HG03159 (cell line): ENCODE measurements at regions not wholly inside any gene's neighbourhood (a gene's known extent, or its start where the extent isn't known, plus 50 kb on each side); places are given as distances from the start of the nearest gene placed in this dataset.

Experiments
- ATAC-seq: cut with Tn5 transposase; IDR thresholded peaks from one replicate; pipeline ENCODE4 v1.9.1; 2021; ENCODE audit warnings: mild to moderate bottlenecking, moderate library complexity; ENCODE audit not compliant: unreplicated experiment

- ATAC-seq: no peak
Observed at GRCh38 chr13:67643516-67644055, 413.4 kb upstream of the PCDH9 start.

GRCh38 chr13:67642657-67643056, 412.5 kb upstream of the PCDH9 start:
- ATAC-seq: no peak

- no peak for ATAC-seq
Observed at GRCh38 chr13:67635754-67636153, 405.6 kb upstream of the PCDH9 start.

- no peak for ATAC-seq
Observed at GRCh38 chr13:67632590-67632989, 402.5 kb upstream of the PCDH9 start.

- ATAC-seq: no peak
Observed at GRCh38 chr13:67630640-67631039, 400.5 kb upstream of the PCDH9 start.

GRCh38 chr13:67623630-67624029, 393.5 kb upstream of the PCDH9 start:
- no peak for ATAC-seq

GRCh38 chr13:67620665-67621064, 390.5 kb upstream of the PCDH9 start:
- ATAC-seq: no peak

- no peak for ATAC-seq
Observed at GRCh38 chr13:67619995-67620380, 389.9 kb upstream of the PCDH9 start.

GRCh38 chr13:67619351-67619994, 389.3 kb upstream of the PCDH9 start:
- no peak for ATAC-seq

GRCh38 chr13:67614579-67614978, 384.4 kb upstream of the PCDH9 start:
- no peak for ATAC-seq

GRCh38 chr13:67614013-67614412, 383.9 kb upstream of the PCDH9 start:
- no peak for ATAC-seq

- ATAC-seq: no peak
Observed at GRCh38 chr13:67588607-67589006, 358.5 kb upstream of the PCDH9 start.

- ATAC-seq: no peak
Observed at GRCh38 chr13:67577361-67577760, 347.2 kb upstream of the PCDH9 start.

- ATAC-seq: no peak
Observed at GRCh38 chr13:67574320-67575233, 344.4 kb upstream of the PCDH9 start.

- ATAC-seq: no peak
Observed at GRCh38 chr13:67568205-67568604, 338.1 kb upstream of the PCDH9 start.

GRCh38 chr13:67557642-67558241, 327.6 kb upstream of the PCDH9 start:
- ATAC-seq: no peak

GRCh38 chr13:67557118-67557517, 327.0 kb upstream of the PCDH9 start:
- ATAC-seq: no peak

GRCh38 chr13:67554746-67555452, 324.8 kb upstream of the PCDH9 start:
- no peak for ATAC-seq

- ATAC-seq: no peak
Observed at GRCh38 chr13:67554286-67554685, 324.1 kb upstream of the PCDH9 start.

GRCh38 chr13:67549331-67549730, 319.2 kb upstream of the PCDH9 start:
- no peak for ATAC-seq

- ATAC-seq: no peak
Observed at GRCh38 chr13:67538906-67539305, 308.8 kb upstream of the PCDH9 start.
